Spleen (tissue), 11 donors: ENCODE measurements at regions not wholly inside any gene's neighbourhood (a gene's known extent, or its start where the extent isn't known, plus 50 kb on each side); places are given as distances from the start of the nearest gene placed in this dataset.

Experiments used
- DNase-seq: peaks from one replicate; pipeline ENCODE4 v3.0.0-alpha.2; 2020
- H3K27ac ChIP-seq, 8 donors: fragments of 200-600 bp; sonication (generic) in 7 of 8; 1 replicate in 4 of 8; 2 replicates in 4 of 8; pipeline versions ENCODE4 v1.5.0 to v1.8.0; 2016 to 2021; ENCODE audit warnings: inconsistent platforms in 4 of 8, mild to moderate bottlenecking in 4 of 8, moderate library complexity in 1 of 8
- H3K27me3 ChIP-seq, 7 donors: fragments of 200-600 bp; sonication (generic) in 6 of 7; replicated peaks in 1 of 7; 1 replicate in 4 of 7; 2 replicates in 3 of 7; pipeline versions ENCODE4 v1.5.0 to v1.8.0; 2016 to 2021; ENCODE audit warnings: inconsistent platforms in 3 of 7, mild to moderate bottlenecking in 1 of 7
- H3K36me3 ChIP-seq, 6 donors: fragments of 200-600 bp; sonication (generic) in 5 of 6; 1 replicate in 4 of 6; 2 replicates in 2 of 6; pipeline versions ENCODE4 v1.5.0 to v1.8.0; 2016 to 2021; ENCODE audit warnings: inconsistent platforms in 2 of 6
- H3K4me1 ChIP-seq, 6 donors: fragments of 200-600 bp; sonication (generic) in 5 of 6; 1 replicate in 3 of 6; 2 replicates in 3 of 6; pipeline versions ENCODE4 v1.5.0 to v1.8.0; 2016 to 2021; ENCODE audit warnings: inconsistent platforms in 3 of 6
- H3K4me3 ChIP-seq, 8 donors: fragments of 200-600 bp; sonication (generic) in 7 of 8; 1 replicate in 4 of 8; 2 replicates in 4 of 8; pipeline versions ENCODE4 v1.5.0 to v1.8.0; 2016 to 2021; ENCODE audit warnings: inconsistent platforms in 4 of 8, mild to moderate bottlenecking in 4 of 8, moderate library complexity in 2 of 8
- H3K9me3 ChIP-seq, 8 donors: fragments of 200-600 bp; sonication (generic) in 7 of 8; 1 replicate in 4 of 8; 2 replicates in 4 of 8; pipeline versions ENCODE4 v1.5.0 to v1.8.0; 2016 to 2021; ENCODE audit warnings: inconsistent platforms in 4 of 8
- POLR2A ChIP-seq, 3 donors: fragments of 450-650 bp; IDR thresholded peaks; one replicate each; pipeline ENCODE4 v1.5.1; 2017; ENCODE audit warnings: antibody characterized with exemption in 3 of 3, mild to moderate bottlenecking in 1 of 3
- POLR2AphosphoS5 ChIP-seq, 3 donors: sonication (generic); formaldehyde crosslinking; IDR thresholded peaks; one replicate each; pipeline ENCODE4 v1.5.1; 2017; ENCODE audit warnings: antibody characterized with exemption in 3 of 3
- WGBS, 5 donors: extraction: QIAGEN DNeasy Blood & Tissue Kit in 3 of 5; methylation state at CpG; one replicate each; pipeline versions ENCODE4 v1.1.5 to v1.1.7; 2013 to 2018; 5-methylcytosine and 5-hydroxymethylcytosine counted together
- intact Hi-C: fragments of 100-400 bp; cut with DNase I; formaldehyde crosslinking; loops from one replicate; pipeline ENCODE4 v1.15.0; 2023; ENCODE audit warnings: low total_unique reads
- TF ChIP-seq, protein P1 (sequence below), 11 experiments: fragments of 200-600 bp in 7 of 11; fragments of 450-650 bp in 4 of 11; sonication (generic) in 4 of 11; IDR thresholded peaks in 8 of 11; conservative IDR thresholded peaks in 3 of 11; 1 replicate in 7 of 11; 2 replicates in 4 of 11; pipeline versions ENCODE4 v1.4.0 to v1.8.0; 2016 to 2021; ENCODE audit warnings: antibody characterized with exemption in 11 of 11, inconsistent platforms in 4 of 11, mild to moderate bottlenecking in 1 of 11
- donor health status: healthy with polysubstance abuse.
- donor health status: DM: no; HTN: no; CAD: no; lungs with moderate emphysema.
- donor health status: DM: no; HTN: no; CAD: no.
- donor health status: Bipolar disorder and iron deficiency.
- donor health status: healthy.
- donor health status: DM: no; HTN: no; CAD: no.
- donor health status: DM: yes; HTN: yes; CAD: no.

DNA sequence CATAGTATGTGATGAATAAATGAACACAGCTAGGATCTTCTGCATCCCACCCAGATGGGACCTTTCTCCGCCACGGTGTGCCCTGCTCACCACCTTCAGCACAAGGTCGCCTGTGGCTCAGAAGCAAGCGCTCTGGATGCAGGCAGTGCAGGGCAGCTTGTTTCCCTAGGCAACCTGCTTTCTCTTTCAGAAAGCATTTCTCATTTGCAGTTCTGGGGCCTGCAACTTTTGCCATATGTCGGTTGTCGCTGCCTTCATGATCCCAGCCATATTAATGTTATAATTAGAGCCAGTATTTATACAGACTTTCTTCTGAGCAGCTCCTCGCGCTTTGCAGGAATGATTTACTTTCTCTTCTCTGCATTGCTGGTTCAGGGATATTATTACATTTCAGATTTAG is 692.8 kb downstream of the RNF144A start:
- intact Hi-C loops: no loop called here
- H3K4me1 ChIP-seq: no peaks in the 10 kb centered on the region
- H3K27me3 ChIP-seq: no peaks in the 10 kb centered on the region
- no peaks in the 10 kb centered on the region for H3K9me3 ChIP-seq
- no peaks in the 10 kb centered on the region for H3K36me3 ChIP-seq
- TF ChIP-seq, protein P1, sequence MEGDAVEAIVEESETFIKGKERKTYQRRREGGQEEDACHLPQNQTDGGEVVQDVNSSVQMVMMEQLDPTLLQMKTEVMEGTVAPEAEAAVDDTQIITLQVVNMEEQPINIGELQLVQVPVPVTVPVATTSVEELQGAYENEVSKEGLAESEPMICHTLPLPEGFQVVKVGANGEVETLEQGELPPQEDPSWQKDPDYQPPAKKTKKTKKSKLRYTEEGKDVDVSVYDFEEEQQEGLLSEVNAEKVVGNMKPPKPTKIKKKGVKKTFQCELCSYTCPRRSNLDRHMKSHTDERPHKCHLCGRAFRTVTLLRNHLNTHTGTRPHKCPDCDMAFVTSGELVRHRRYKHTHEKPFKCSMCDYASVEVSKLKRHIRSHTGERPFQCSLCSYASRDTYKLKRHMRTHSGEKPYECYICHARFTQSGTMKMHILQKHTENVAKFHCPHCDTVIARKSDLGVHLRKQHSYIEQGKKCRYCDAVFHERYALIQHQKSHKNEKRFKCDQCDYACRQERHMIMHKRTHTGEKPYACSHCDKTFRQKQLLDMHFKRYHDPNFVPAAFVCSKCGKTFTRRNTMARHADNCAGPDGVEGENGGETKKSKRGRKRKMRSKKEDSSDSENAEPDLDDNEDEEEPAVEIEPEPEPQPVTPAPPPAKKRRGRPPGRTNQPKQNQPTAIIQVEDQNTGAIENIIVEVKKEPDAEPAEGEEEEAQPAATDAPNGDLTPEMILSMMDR (IDR thresholded peaks at IDR 0.05 in 8 of 11, conservative IDR thresholded peaks at IDR 0.05 in 3 of 11): no peak
- no peak for TF ChIP-seq POLR2AphosphoS5 (IDR thresholded peaks at IDR 0.05)
- TF ChIP-seq POLR2A (IDR thresholded peaks at IDR 0.05): no peak
- 90 to 94% (median 91%) methylated on average over 8 of the region's 8 CpGs for WGBS, 5 donors
- no peak for DNase-seq
- no peak overlapping the region for H3K27ac ChIP-seq
- no peak overlapping the region for H3K4me3 ChIP-seq

DNA sequence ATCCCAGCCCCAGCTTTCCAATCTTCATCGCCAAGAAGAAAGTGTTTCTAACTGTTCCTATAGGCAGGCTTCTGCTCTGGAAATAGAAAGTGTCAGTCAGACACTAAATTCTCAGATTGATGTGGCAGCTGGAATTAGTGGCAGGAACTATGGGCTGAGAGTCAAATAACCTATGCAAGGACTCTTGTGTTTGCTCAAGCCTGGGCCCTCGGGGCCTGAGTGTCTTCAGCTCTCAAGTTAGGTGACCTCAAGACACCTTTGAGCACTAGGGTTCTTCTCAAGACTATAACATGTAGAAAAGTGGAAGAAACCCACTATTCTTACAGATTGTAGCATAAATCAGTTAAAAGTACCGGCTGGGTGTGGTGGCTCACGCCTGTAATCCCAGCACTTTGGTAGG is 694.5 kb downstream of the RNF144A start:
- H3K4me3 ChIP-seq: no peak overlapping the region
- H3K9me3 ChIP-seq: no peaks in the 10 kb centered on the region
- WGBS, 5 donors: 40 to 73% (median 60%) methylated on average over 4 of the region's 4 CpGs
- DNase-seq: no peak
- H3K27ac ChIP-seq: no peak overlapping the region
- intact Hi-C loops: no loop called here
- TF ChIP-seq, protein P1 (IDR thresholded peaks at IDR 0.05 in 8 of 11, conservative IDR thresholded peaks at IDR 0.05 in 3 of 11): no peak
- no peak for TF ChIP-seq POLR2AphosphoS5 (IDR thresholded peaks at IDR 0.05)
- no peak for TF ChIP-seq POLR2A (IDR thresholded peaks at IDR 0.05)
- no peaks in the 10 kb centered on the region for H3K4me1 ChIP-seq
- no peaks in the 10 kb centered on the region for H3K36me3 ChIP-seq
- H3K27me3 ChIP-seq: peaks cover 0 to 4% (median 0%) of the 10 kb centered on the region in 7 donors

DNA sequence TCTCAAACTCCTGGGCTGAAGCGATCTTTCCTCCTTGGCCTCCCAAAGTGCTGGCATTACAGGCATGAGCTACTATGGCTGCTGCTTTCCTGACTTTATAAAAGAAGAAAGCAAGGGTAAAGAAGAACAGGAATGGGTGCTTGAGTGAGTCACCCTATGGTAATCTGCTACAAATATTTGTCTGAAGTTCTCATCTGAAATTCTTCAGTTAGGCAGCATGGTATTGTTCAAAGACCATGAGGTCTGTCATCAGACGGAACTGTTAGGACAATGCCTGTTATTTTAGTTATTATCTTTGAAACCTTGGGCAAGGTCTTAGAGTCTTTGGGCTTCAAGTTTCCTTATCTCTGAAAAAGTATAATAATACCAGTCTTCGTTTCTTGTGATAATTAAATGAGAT is 695.8 kb downstream of the RNF144A start:
- H3K4me1 ChIP-seq: no peaks in the 10 kb centered on the region
- no peak for TF ChIP-seq POLR2A (IDR thresholded peaks at IDR 0.05)
- TF ChIP-seq, protein P1 (IDR thresholded peaks at IDR 0.05 in 8 of 11, conservative IDR thresholded peaks at IDR 0.05 in 3 of 11): no peak

DNA sequence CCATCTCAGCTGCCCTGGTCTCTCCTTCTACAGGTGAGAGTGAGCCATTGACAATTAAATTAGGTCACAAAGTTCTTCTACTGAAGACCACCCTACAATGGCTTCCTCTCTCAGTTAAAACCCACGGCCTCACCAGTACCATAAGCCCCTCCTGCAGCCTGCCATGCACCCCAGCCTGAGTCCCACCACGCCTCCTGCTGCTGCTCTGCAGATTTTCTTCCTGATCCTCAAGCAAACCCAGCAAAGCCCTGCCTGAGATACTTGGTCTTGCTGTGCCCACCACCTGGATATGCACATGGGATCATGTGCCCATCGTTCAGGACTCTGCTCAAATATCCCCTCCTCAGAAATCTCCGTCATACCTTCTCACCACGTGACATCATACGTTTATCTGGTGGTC is 696.6 kb downstream of the RNF144A start:
- no peaks in the 10 kb centered on the region for H3K4me1 ChIP-seq
- H3K36me3 ChIP-seq: no peaks in the 10 kb centered on the region
- intact Hi-C loops: no loop called here
- TF ChIP-seq POLR2AphosphoS5 (IDR thresholded peaks at IDR 0.05) (no peak), POLR2A (IDR thresholded peaks at IDR 0.05) (no peak)
- TF ChIP-seq, protein P1 (IDR thresholded peaks at IDR 0.05 in 8 of 11, conservative IDR thresholded peaks at IDR 0.05 in 3 of 11): no peak
- H3K27ac ChIP-seq: no peak overlapping the region
- peaks cover 0 to 4% (median 0%) of the 10 kb centered on the region in 7 donors for H3K27me3 ChIP-seq
- no peak for DNase-seq
- no peaks in the 10 kb centered on the region for H3K9me3 ChIP-seq
- no peak overlapping the region for H3K4me3 ChIP-seq
- 82 to 93% (median 88%) methylated on average over 6 of the region's 6 CpGs for WGBS, 5 donors

More for the DNA sequence above, 695.8 kb downstream of the RNF144A start:
- DNase-seq: no peak
- Histone ChIP-seq H3K27me3 (peaks cover 0 to 4% (median 0%) of the 10 kb centered on the region in 7 donors), H3K9me3 (no peaks in the 10 kb centered on the region), H3K27ac (no peak overlapping the region), H3K36me3 (no peaks in the 10 kb centered on the region), H3K4me3 (no peak overlapping the region)
- 61 to 81% (median 70%) methylated on average over 3 of the region's 3 CpGs for whole genome bisulfite sequencing, 5 donors
- intact Hi-C loops: no loop called here
